Memory B cell (primary cell): ENCODE measurements at regions not wholly inside any gene's neighbourhood (a gene's known extent, or its start where the extent isn't known, plus 50 kb on each side); places are given as distances from the start of the nearest gene placed in this dataset.

Experiments used
- ATAC-seq: fragments of 150-1000 bp; cut with Tn5 transposase; 2 replicates; pipeline ENCODE4 v1.10.0; 2021; ENCODE audit warnings: low read depth, mild to moderate bottlenecking, moderate library complexity
- DNase-seq, 2 donors: peaks; one replicate each; pipeline ENCODE4 v3.0.0; 2022; ENCODE audit warnings: low spot score in 2 of 2
- H3K27ac Mint-ChIP-seq: one replicate; pipeline ENCODE4 v1.8.0; 2022; ENCODE audit warnings: mild to moderate bottlenecking, moderate library complexity, mixed read lengths
- H3K27me3 Mint-ChIP-seq: one replicate; pipeline ENCODE4 v1.8.0; 2022; ENCODE audit warnings: mixed read lengths
- H3K36me3 Mint-ChIP-seq: one replicate; pipeline ENCODE4 v1.8.0; 2022; ENCODE audit warnings: mild to moderate bottlenecking, mixed read lengths
- H3K4me1 Mint-ChIP-seq: one replicate; pipeline ENCODE4 v1.8.0; 2022; ENCODE audit warnings: mixed read lengths
- H3K4me3 Mint-ChIP-seq: one replicate; pipeline ENCODE4 v1.8.0; 2022; ENCODE audit warnings: mild to moderate bottlenecking, moderate library complexity, mixed read lengths
- H3K9me3 Mint-ChIP-seq: one replicate; pipeline ENCODE4 v1.8.0; 2022; ENCODE audit warnings: mixed read lengths

- H3K4me3 Mint-ChIP-seq = no peak overlapping the region
- no peak for ATAC-seq
- H3K27me3 Mint-ChIP-seq = peaks cover 18% of the 10 kb centered on the region
- no peak overlapping the region for H3K27ac Mint-ChIP-seq
- DNase-seq = no peak
- H3K9me3 Mint-ChIP-seq = peaks cover 3% of the 10 kb centered on the region
- no peaks in the 10 kb centered on the region for H3K36me3 Mint-ChIP-seq
- no peaks in the 10 kb centered on the region for H3K4me1 Mint-ChIP-seq
These were observed 57.1 kb upstream of the FSTL4 start for GRCh38 chr5:133669472-133669871.

GRCh38 chr5:133668458-133668857, 56.1 kb upstream of the FSTL4 start:
- Mint-ChIP-seq H3K27ac (no peak overlapping the region), H3K4me1 (no peaks in the 10 kb centered on the region), H3K27me3 (peaks cover 19% of the 10 kb centered on the region), H3K4me3 (no peak overlapping the region), H3K9me3 (peaks cover 3% of the 10 kb centered on the region), H3K36me3 (no peaks in the 10 kb centered on the region)
- no peak for DNase-seq
- ATAC-seq = no peak

DNA sequence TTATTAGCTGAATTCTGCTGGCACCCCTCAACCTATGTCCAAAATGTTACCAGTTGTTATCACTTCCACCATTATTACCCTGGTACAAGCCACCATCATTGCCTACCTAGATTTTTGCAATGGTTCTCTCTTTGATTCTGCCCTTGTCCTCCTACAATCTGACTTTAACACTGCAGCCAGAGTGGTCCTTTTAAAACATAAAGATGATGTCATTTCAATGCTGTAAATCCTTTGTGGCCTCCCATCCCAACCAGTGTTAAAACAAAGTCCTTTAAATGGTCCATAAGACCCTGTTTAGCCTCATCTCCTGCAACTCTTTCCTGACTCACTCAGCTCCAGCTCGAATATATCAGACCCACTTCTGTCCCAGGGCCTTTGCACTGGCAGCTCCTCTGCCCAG, 54.9 kb upstream of the FSTL4 start:
- no peak for DNase-seq
- Mint-ChIP-seq H3K9me3 (peaks cover 3% of the 10 kb centered on the region), H3K4me1 (no peaks in the 10 kb centered on the region), H3K27me3 (peaks cover 17% of the 10 kb centered on the region), H3K36me3 (no peaks in the 10 kb centered on the region), H3K4me3 (no peak overlapping the region), H3K27ac (no peak overlapping the region)
- no peak for ATAC-seq

DNA sequence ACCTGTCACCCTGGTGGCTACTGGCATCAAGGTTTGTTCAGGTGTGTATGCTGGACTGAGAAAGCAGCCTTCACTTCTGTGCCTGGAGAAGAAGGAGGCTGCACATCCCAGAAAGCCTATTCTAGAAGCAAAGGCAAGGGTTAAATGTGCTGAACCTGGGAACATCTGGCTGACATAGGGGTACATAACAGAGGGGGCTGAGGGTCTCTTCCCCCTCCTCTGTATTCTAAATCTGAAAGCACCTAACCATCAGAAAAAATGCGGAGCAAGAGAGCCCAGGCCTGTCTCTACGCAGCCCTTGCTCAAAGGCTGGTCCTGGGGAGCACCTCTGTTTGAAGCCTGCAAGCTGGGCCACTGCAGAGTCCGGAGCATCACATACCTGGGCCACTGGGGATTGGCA, 53.2 kb upstream of the FSTL4 start:
- DNase-seq (peak in 1 of 2 donors; percentile 2), ATAC-seq (no peak)
- Mint-ChIP-seq H3K4me1 (no peaks in the 10 kb centered on the region), H3K4me3 (no peak overlapping the region), H3K9me3 (peaks cover 2% of the 10 kb centered on the region), H3K27ac (no peak overlapping the region), H3K36me3 (no peaks in the 10 kb centered on the region), H3K27me3 (peaks cover 14% of the 10 kb centered on the region)

GRCh38 chr5:133664422-133664821, 52.1 kb upstream of the FSTL4 start:
- Mint-ChIP-seq H3K36me3 (no peaks in the 10 kb centered on the region), H3K4me1 (no peaks in the 10 kb centered on the region), H3K27ac (no peak overlapping the region), H3K4me3 (no peak overlapping the region), H3K9me3 (no peaks in the 10 kb centered on the region), H3K27me3 (peaks cover 9% of the 10 kb centered on the region)
- DNase-seq (peak in 1 of 2 donors; percentile 3), ATAC-seq (no peak)

- H3K27me3 Mint-ChIP-seq = peaks cover 9% of the 10 kb centered on the region
- ATAC-seq (no peak), DNase-seq (peak in 1 of 2 donors; percentile 4)
- H3K27ac Mint-ChIP-seq = no peak overlapping the region
- H3K36me3 Mint-ChIP-seq = no peaks in the 10 kb centered on the region
- H3K9me3 Mint-ChIP-seq = no peaks in the 10 kb centered on the region
- H3K4me3 Mint-ChIP-seq = no peak overlapping the region
- peaks cover under 1% of the 10 kb centered on the region for H3K4me1 Mint-ChIP-seq
These were observed 51.2 kb upstream of the FSTL4 start for GRCh38 chr5:133663397-133664054.

DNA sequence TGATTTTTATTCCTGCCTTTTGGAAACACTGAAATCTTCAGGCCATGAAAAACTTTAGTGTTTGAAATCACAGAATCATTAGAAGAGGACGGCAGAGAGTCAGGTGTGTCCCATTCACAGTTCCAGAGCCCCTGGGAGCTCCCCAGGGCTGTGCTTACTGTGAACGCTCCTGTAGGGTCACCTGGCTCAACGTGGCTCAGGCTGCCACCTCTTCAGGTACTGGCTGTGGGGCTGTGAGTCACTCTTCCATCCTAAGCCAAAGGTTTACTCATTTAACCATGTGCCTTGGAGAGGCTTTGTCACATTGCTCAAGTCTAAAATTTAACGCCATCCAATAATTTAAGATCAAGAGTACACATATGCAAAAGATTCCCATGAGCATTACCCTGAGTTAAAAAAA, 50.2 kb upstream of the FSTL4 start:
- H3K4me1 Mint-ChIP-seq = peaks cover 2% of the 10 kb centered on the region

More for the DNA sequence above, 50.2 kb upstream of the FSTL4 start:
- Mint-ChIP-seq H3K4me3 (no peak overlapping the region), H3K27ac (no peak overlapping the region), H3K36me3 (no peaks in the 10 kb centered on the region), H3K27me3 (peaks cover 9% of the 10 kb centered on the region), H3K9me3 (no peaks in the 10 kb centered on the region)
- ATAC-seq = no peak
- peak in 1 of 2 donors; percentile 4 for DNase-seq
